ENCODE measurements at regions not wholly inside any gene's neighbourhood (a gene's known extent, or its start where the extent isn't known, plus 50 kb on each side); places are given as distances from the start of the nearest gene placed in this dataset.

DNA sequence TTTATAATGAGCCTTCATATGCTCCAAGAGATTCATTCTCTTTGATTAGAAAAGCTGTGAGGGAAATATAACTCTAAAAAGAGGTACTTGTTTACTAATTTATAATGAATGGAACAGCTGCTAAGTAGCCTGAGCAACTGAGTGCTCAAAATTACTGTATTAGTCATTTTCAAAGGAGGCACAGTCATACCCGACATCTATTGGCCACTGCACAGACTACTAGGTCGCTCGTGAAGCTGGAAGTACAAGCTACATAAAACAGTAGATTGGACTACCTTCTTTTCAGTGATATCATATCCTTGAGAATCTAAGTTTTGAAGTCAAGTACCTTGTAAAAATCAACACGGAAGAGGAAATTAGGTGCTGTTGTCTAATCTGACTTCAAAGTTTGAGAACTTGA is 52.0 kb upstream of the GLRB start:
- peak; percentile 80 for DNase-seq (ENCODE audit: low read depth)

DNA sequence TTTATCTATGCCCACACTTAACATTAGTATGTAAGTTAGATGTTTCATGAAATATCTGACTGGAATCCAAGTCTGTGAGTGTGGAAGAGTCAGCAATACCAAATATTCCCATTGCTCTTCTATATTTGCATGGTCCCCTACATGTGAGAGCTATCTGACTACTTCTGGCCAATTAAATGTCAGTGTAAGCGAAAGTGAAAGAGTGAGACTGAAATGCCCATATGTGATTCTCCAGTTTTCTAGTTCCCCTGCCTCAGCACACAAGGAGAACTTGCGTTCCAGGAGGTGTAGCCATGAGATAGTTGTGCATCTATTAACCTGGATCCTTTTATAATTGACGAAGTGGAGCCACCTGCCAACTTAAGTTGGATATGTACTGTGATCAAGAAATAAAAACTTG is 50.1 kb upstream of the GLRB start:
- DNase-seq (ENCODE audit: low read depth) = no peak
